ENCODE measurements at regions not wholly inside any gene's neighbourhood (a gene's known extent, or its start where the extent isn't known, plus 50 kb on each side); places are given as distances from the start of the nearest gene placed in this dataset.

DNA sequence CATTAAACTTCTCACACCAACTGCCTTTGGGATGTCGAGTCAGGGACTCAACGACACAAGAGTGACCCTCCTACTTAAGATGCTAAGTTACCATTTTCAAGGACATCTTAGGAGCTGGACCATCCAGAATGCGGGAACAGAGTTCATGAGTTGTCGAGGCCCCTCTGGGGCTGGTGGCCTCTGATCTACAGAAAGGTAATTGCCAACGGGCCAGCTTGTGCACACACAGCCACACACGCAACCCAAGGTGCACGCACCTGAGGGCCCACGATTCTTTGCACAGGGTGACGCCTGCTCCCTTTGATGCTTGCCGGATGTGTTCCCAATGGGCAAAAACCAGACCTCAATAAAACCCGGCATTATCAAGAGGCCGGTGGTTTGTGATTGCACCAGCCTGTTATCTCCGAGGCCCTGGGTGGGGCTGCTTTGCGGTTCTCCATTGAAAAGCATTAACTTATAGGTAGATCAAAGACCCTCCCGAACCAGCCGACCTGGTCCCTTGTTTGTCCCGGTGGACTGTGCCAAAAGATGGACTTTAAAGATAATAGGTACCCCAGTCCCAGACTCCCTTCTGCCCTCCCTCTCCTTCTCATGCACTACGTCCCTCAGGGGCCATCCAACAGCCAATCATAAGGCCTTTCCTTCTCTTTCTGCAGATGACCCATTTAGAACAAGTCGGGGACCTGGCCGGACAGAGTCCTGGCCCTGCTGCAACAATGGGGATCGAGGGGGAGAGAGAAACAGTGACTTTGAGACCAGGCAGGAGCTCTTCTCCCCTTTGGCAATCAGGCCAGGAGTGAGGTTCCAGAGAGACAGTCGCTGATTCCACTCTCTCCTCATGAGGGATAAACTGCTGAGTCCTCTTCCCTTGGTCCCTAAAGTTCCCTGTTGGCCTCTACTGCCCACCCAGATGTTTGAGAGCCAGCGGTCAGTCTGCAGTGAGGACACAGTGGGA, 292.5 kb downstream of the SOX9 start:
- TF ChIP-seq, protein P1, sequence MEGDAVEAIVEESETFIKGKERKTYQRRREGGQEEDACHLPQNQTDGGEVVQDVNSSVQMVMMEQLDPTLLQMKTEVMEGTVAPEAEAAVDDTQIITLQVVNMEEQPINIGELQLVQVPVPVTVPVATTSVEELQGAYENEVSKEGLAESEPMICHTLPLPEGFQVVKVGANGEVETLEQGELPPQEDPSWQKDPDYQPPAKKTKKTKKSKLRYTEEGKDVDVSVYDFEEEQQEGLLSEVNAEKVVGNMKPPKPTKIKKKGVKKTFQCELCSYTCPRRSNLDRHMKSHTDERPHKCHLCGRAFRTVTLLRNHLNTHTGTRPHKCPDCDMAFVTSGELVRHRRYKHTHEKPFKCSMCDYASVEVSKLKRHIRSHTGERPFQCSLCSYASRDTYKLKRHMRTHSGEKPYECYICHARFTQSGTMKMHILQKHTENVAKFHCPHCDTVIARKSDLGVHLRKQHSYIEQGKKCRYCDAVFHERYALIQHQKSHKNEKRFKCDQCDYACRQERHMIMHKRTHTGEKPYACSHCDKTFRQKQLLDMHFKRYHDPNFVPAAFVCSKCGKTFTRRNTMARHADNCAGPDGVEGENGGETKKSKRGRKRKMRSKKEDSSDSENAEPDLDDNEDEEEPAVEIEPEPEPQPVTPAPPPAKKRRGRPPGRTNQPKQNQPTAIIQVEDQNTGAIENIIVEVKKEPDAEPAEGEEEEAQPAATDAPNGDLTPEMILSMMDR (IDR thresholded peaks at IDR 0.05; ENCODE audit: borderline replicate concordance, insufficient read depth, low read depth, low read length) = no peak
- H3K4me3 ChIP-seq (ENCODE audit: low read depth, low read length) = no peak overlapping the region

DNA sequence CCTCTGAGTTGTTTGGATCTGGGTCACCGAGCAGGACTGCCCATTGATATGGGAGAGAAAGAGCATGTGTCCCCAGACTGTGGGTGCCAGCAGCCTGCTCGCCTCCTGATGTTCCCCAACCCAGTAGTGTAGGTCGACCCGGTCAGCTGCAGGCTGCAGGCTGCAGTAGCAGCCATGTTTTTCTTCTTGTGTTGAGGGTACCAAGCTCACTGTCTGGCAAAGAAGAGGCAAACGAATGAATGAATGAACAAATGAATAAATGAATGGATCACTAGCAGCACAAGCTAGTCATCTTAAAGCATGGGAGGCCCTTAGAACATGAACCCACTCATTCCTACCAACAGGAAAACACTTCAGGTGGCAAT, 293.2 kb downstream of the SOX9 start:
- H3K4me3 ChIP-seq (ENCODE audit: low read depth, low read length) = no peak overlapping the region
- TF ChIP-seq, protein P1 (IDR thresholded peaks at IDR 0.05; ENCODE audit: borderline replicate concordance, insufficient read depth, low read depth, low read length) = no peak

DNA sequence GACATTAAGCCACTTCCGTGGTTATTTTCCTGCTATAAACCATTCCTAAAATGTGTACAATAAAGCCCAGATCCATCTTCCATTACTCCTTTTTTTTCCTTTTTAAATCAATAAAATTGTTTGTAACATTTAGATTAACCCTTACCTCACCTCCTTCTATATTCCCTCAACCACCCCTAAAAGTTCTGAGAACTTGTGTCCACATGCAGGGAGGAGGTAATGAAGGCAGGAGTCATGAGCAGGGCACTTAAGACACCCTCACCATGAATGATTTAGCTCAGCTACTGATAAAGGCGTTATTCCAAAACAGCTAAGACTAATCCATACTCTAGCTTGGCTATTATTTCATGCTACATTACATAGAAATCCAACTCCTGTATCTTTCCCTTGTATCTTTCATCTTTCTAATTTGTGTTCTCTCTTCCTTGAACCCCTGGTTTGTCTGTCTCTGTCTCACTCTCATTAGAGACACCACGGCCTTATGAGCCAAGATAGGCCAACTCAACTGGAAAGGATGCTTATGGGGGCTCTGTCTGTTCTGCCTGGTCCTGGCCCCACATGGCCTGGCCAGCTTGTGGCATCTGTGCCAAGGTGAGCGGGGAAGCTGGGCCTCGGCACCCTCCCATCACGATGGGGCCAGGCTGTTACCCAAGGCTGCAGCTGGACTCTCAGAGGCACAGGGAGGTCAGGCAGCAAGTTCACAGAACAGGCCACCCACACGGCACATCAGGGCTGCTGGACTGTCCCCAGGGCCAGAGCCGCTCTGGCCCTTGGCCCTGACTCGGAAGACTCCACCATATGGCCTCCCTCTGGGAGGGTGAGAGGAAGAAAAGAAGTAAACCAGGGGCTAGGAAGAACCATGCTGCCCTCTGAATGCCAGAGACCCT, 294.4 kb downstream of the SOX9 start:
- no peak overlapping the region for H3K4me3 ChIP-seq (ENCODE audit: low read depth, low read length)
- TF ChIP-seq, protein P1 (IDR thresholded peaks at IDR 0.05; ENCODE audit: borderline replicate concordance, insufficient read depth, low read depth, low read length) = no peak

DNA sequence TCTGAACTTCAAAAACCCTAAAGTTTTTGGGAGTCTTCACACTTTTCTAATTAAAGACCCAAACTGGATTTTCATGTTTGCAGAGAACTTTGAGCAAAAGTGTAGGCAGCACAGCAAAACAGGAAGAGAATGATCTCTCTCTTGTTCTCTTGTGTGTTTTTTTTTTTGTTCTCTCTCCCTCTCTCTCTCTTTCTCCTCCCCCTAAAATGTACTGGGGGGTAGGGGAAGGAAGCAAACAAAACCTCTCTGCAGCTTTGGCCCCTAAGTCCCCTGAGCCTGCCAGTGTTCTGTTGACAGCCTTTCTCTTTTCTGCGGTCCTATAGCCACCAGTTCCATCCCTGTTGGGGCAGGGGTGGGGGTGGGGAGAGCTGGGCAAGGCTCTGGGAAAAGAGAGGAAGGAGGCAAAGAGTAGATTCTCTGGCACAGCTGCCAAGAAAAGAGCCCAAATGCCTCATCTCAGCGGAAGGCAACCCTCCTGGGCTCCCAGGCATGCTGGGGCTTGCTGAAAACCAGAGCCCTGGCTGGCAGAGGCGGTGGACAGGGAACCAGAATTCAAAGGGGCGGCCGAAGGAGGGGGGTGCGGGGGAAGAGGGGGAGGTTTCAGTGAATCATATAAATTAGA, 295.3 kb downstream of the SOX9 start:
- H3K4me3 ChIP-seq (ENCODE audit: low read depth, low read length) = no peak overlapping the region
- TF ChIP-seq, protein P1 (IDR thresholded peaks at IDR 0.05; ENCODE audit: borderline replicate concordance, insufficient read depth, low read depth, low read length) = no peak

DNA sequence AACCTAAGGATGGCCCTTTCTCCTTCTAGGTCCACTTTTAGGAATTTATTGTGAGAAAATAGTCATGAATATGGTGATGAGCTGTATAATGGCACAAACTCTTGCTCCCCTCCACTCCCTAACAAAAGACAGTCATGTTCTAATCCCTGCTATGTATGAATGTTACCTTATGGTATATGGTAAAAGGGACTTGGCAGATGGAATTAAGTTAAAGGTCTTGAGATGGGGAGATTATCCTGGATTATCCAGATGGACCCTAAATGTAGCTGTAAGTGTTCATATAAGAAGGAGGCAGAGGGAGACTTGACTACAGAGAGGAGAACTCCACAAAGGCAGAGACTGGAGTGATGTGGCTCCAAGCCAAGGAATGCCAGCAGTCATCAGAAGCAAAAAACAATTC, 296.1 kb downstream of the SOX9 start:
- no peak overlapping the region for H3K4me3 ChIP-seq (ENCODE audit: low read depth, low read length)
- TF ChIP-seq, protein P1 (IDR thresholded peaks at IDR 0.05; ENCODE audit: borderline replicate concordance, insufficient read depth, low read depth, low read length) = no peak

DNA sequence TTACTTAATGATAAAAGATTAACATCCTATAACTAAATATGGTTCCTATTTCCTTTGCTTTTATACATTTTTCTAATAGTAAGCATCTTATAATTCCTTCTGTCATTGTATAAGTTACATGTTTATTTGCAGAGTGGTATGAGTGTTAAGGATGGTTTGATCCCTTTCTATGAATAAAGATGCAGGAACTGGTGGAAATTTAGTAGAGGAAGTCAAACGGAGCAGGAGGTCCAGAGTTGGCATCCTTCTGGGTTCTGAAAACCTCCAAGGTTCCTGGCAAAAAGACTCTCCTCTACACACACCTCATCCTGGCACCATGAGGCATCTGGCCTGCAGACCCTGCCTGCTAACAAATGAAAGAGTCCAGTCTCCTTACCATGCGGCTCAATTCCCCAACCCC, 296.8 kb downstream of the SOX9 start:
- H3K4me3 ChIP-seq (ENCODE audit: low read depth, low read length) = no peak overlapping the region
- TF ChIP-seq, protein P1 (IDR thresholded peaks at IDR 0.05; ENCODE audit: borderline replicate concordance, insufficient read depth, low read depth, low read length) = no peak
